ENCODE measurements at regions not wholly inside any gene's neighbourhood (a gene's known extent, or its start where the extent isn't known, plus 50 kb on each side); places are given as distances from the start of the nearest gene placed in this dataset.

GRCh38 chr12:84638811-84639368 lies 273.7 kb downstream of the SLC6A15 start:
- H3K4me2 ChIP-seq (ENCODE audit: control insufficient read depth, extremely low read depth, insufficient read depth, low read depth, low read length): peak overlapping the region; percentile 16
- no peak for DNase-seq (ENCODE audit: low read depth, low spot score)
- H3K9me1 ChIP-seq (ENCODE audit: control insufficient read depth, extremely low read depth, insufficient read depth, low read length): no peaks in the 10 kb centered on the region
- TF ChIP-seq EZH2 (IDR thresholded peaks at IDR 0.05; ENCODE audit: low read length): no peak
- TF ChIP-seq CTCF (optimal IDR thresholded peaks at IDR 0.05 in 1 of 3, IDR thresholded peaks at IDR 0.05 in 1 of 3, conservative IDR thresholded peaks at IDR 0.05 in 1 of 3; ENCODE audit: extremely low read depth in 1 of 3, insufficient read depth in 2 of 3, low read length in 3 of 3): no peak
- H3K79me2 ChIP-seq (ENCODE audit: control insufficient read depth, insufficient read depth, low read length): no peaks in the 10 kb centered on the region
- dilution Hi-C loops (cut with MboI; ENCODE audit: extremely low pct_ligation_motif_present, low sequenced_read_pairs): no loop called here
- no peaks in the 10 kb centered on the region for H3K36me3 ChIP-seq (ENCODE audit: control insufficient read depth in 2 of 2, extremely low read depth in 1 of 2, insufficient read depth in 2 of 2, low read length in 2 of 2)
- H3K9me3 ChIP-seq (ENCODE audit: control insufficient read depth, low read depth, low read length): no peaks in the 10 kb centered on the region
- H3K4me3 ChIP-seq (ENCODE audit: control insufficient read depth in 2 of 3, extremely low read depth in 1 of 3, insufficient read depth in 2 of 3, low read depth in 1 of 3, low read length in 3 of 3): no peak overlapping the region
- no peak overlapping the region for H3K9ac ChIP-seq (ENCODE audit: control insufficient read depth, extremely low read depth, insufficient read depth, low read length)
- FAIRE-seq: peak; percentile 80
- peak overlapping the region; percentile 34 for H2AFZ ChIP-seq (ENCODE audit: control insufficient read depth, low read length)
- H3K27me3 ChIP-seq (ENCODE audit: control insufficient read depth, extremely low read depth, insufficient read depth, low read length): no peaks in the 10 kb centered on the region
- no peaks in the 10 kb centered on the region for H4K20me1 ChIP-seq (ENCODE audit: control insufficient read depth, extremely low read depth, insufficient read depth, low read length)
- H3K4me1 ChIP-seq (ENCODE audit: control insufficient read depth, extremely low read depth, insufficient read depth, low read length): peaks cover 3% of the 10 kb centered on the region
- peak overlapping the region; percentile 18 for H3K27ac ChIP-seq (ENCODE audit: control insufficient read depth, insufficient read depth, low read length)

GRCh38 chr12:84637926-84638325 lies 274.7 kb downstream of the SLC6A15 start:
- H4K20me1 ChIP-seq (ENCODE audit: control insufficient read depth, extremely low read depth, insufficient read depth, low read length): no peaks in the 10 kb centered on the region
- TF ChIP-seq CTCF (optimal IDR thresholded peaks at IDR 0.05 in 1 of 3, IDR thresholded peaks at IDR 0.05 in 1 of 3, conservative IDR thresholded peaks at IDR 0.05 in 1 of 3; ENCODE audit: extremely low read depth in 1 of 3, insufficient read depth in 2 of 3, low read length in 3 of 3) (no peak), EZH2 (IDR thresholded peaks at IDR 0.05; ENCODE audit: low read length) (no peak)
- H3K9ac ChIP-seq (ENCODE audit: control insufficient read depth, extremely low read depth, insufficient read depth, low read length): no peak overlapping the region
- H3K4me2 ChIP-seq (ENCODE audit: control insufficient read depth, extremely low read depth, insufficient read depth, low read depth, low read length): no peak overlapping the region
- H3K9me1 ChIP-seq (ENCODE audit: control insufficient read depth, extremely low read depth, insufficient read depth, low read length): no peaks in the 10 kb centered on the region
- DNase-seq (ENCODE audit: low read depth, low spot score) (no peak), FAIRE-seq (no peak)
- peaks cover 3% of the 10 kb centered on the region for H3K4me1 ChIP-seq (ENCODE audit: control insufficient read depth, extremely low read depth, insufficient read depth, low read length)
- no peaks in the 10 kb centered on the region for H3K27me3 ChIP-seq (ENCODE audit: control insufficient read depth, extremely low read depth, insufficient read depth, low read length)
- no peak overlapping the region for H3K27ac ChIP-seq (ENCODE audit: control insufficient read depth, insufficient read depth, low read length)
- H3K9me3 ChIP-seq (ENCODE audit: control insufficient read depth, low read depth, low read length): no peaks in the 10 kb centered on the region
- no peaks in the 10 kb centered on the region for H3K79me2 ChIP-seq (ENCODE audit: control insufficient read depth, insufficient read depth, low read length)
- no peak overlapping the region for H3K4me3 ChIP-seq (ENCODE audit: control insufficient read depth in 2 of 3, extremely low read depth in 1 of 3, insufficient read depth in 2 of 3, low read depth in 1 of 3, low read length in 3 of 3)
- dilution Hi-C loops (cut with MboI; ENCODE audit: extremely low pct_ligation_motif_present, low sequenced_read_pairs): no loop called here
- no peaks in the 10 kb centered on the region for H3K36me3 ChIP-seq (ENCODE audit: control insufficient read depth in 2 of 2, extremely low read depth in 1 of 2, insufficient read depth in 2 of 2, low read length in 2 of 2)
- peak overlapping the region; percentile 57 for H2AFZ ChIP-seq (ENCODE audit: control insufficient read depth, low read length)

Measured in keratinocyte (primary cell).